ENCODE measurements at regions not wholly inside any gene's neighbourhood (a gene's known extent, or its start where the extent isn't known, plus 50 kb on each side); places are given as distances from the start of the nearest gene placed in this dataset.
"Not testable (repeated sequence)": the region's sequence is repeated elsewhere in the genome, so short reads cannot be mapped to it uniquely, and the experiment has no call there.

GRCh38 chr4:117577686-117578311 is 456.5 kb upstream of the NDST3 start:
- H3K9me3 ChIP-seq = no peaks in the 10 kb centered on the region
- no peak overlapping the region for H3K27ac ChIP-seq
- ATAC-seq = no peak
- TF ChIP-seq, protein P1, sequence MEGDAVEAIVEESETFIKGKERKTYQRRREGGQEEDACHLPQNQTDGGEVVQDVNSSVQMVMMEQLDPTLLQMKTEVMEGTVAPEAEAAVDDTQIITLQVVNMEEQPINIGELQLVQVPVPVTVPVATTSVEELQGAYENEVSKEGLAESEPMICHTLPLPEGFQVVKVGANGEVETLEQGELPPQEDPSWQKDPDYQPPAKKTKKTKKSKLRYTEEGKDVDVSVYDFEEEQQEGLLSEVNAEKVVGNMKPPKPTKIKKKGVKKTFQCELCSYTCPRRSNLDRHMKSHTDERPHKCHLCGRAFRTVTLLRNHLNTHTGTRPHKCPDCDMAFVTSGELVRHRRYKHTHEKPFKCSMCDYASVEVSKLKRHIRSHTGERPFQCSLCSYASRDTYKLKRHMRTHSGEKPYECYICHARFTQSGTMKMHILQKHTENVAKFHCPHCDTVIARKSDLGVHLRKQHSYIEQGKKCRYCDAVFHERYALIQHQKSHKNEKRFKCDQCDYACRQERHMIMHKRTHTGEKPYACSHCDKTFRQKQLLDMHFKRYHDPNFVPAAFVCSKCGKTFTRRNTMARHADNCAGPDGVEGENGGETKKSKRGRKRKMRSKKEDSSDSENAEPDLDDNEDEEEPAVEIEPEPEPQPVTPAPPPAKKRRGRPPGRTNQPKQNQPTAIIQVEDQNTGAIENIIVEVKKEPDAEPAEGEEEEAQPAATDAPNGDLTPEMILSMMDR (IDR thresholded peaks at IDR 0.05) = no peak
- no peak for DNase-seq
- 20 to 39% (median 29%) methylated on average over 2 of the region's 2 CpGs for WGBS, 3 donors
- no peak overlapping the region for H3K4me3 ChIP-seq
- intact Hi-C loops (cut with DNase I) = no loop called here
- H3K4me1 ChIP-seq = no peaks in the 10 kb centered on the region
- H3K27me3 ChIP-seq (ENCODE audit: insufficient read depth in 3 of 3, low read length in 2 of 3) = no peaks in the 10 kb centered on the region
- H3K36me3 ChIP-seq (ENCODE audit: insufficient read depth in 1 of 2, low read depth in 1 of 2) = no peaks in the 10 kb centered on the region

DNA sequence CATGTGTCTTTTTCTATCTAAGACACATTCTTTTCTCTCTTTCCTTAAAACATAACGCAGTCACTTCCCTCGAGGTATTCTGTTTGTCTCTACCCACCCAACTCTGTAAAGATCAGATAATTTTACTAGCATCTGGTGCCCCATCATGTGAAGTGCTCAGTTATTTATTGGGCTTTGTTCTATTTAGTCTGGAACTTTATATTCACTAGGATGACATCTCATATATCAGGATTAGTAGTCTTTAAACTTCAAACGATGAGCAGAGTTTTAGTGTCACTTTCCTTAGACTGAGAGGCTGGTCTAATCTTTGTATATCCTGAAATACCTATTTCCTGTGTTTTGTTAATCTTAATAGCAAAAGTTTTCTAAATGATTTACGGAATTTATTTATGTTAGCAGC is 445.5 kb upstream of the NDST3 start:
- 33 to 39% (median 35%) methylated on average over 4 of the region's 4 CpGs for WGBS, 3 donors
- TF ChIP-seq, protein P1 (IDR thresholded peaks at IDR 0.05) = no peak

GRCh38 chr4:117596917-117597480 is 437.3 kb upstream of the NDST3 start:
- intact Hi-C loops (cut with DNase I) = no loop called here
- Histone ChIP-seq H3K4me3 (no peak overlapping the region), H3K9me3 (no peaks in the 10 kb centered on the region), H3K27ac (no peak overlapping the region), H3K27me3 (ENCODE audit: insufficient read depth in 3 of 3, low read length in 2 of 3) (no peaks in the 10 kb centered on the region), H3K4me1 (no peaks in the 10 kb centered on the region), H3K36me3 (ENCODE audit: insufficient read depth in 1 of 2, low read depth in 1 of 2) (no peaks in the 10 kb centered on the region)
- no peak for ATAC-seq
- DNase-seq = no peak
- 79 to 91% (median 86%) methylated on average over 7 of the region's 7 CpGs for WGBS, 3 donors
- TF ChIP-seq, protein P1 (IDR thresholded peaks at IDR 0.05) = no peak

More for the DNA sequence above, 445.5 kb upstream of the NDST3 start:
- intact Hi-C loops (cut with DNase I) = no loop called here
- no peak overlapping the region for H3K27ac ChIP-seq
- no peaks in the 10 kb centered on the region for H3K9me3 ChIP-seq
- ATAC-seq (no peak), DNase-seq (no peak)
- H3K36me3 ChIP-seq (ENCODE audit: insufficient read depth in 1 of 2, low read depth in 1 of 2) = no peaks in the 10 kb centered on the region
- no peaks in the 10 kb centered on the region for H3K27me3 ChIP-seq (ENCODE audit: insufficient read depth in 3 of 3, low read length in 2 of 3)
- H3K4me3 ChIP-seq = no peak overlapping the region
- H3K4me1 ChIP-seq = no peaks in the 10 kb centered on the region

GRCh38 chr4:117599393-117599792 is 434.9 kb upstream of the NDST3 start:
- 80 to 88% (median 83%) methylated on average over 2 of the region's 2 CpGs for WGBS, 3 donors

DNA sequence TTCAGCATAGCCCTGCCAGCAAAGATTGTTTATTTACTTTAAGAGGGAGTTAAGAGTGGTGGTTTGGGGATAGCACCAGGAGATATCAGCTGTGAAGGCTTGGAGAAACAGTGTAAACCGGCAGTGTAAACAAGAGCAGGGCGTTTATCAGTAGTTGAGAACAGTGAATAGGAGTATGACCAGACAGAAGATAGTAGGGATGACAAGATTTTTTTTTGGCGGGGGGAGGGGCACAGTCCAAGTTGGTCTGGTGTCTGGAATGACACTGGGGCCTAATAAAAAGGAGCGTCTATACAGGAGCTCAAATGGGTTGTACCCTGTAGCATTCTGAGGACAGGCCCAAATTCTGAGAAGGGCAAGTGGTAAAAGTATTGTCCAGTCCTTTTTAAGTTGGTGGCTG is 433.4 kb upstream of the NDST3 start:
- H3K27ac ChIP-seq; H3K4me3 ChIP-seq; H3K27me3 ChIP-seq (ENCODE audit: insufficient read depth in 3 of 3, low read length in 2 of 3); H3K9me3 ChIP-seq; H3K4me1 ChIP-seq; H3K36me3 ChIP-seq (ENCODE audit: insufficient read depth in 1 of 2, low read depth in 1 of 2); DNase-seq; ATAC-seq; intact Hi-C loops (cut with DNase I): not testable (repeated sequence)
- 66 to 72% (median 68%) methylated on average over 4 of the region's 4 CpGs for WGBS, 3 donors

More at GRCh38 chr4:117599393-117599792, 434.9 kb upstream of the NDST3 start:
- intact Hi-C loops (cut with DNase I); H3K36me3 ChIP-seq (ENCODE audit: insufficient read depth in 1 of 2, low read depth in 1 of 2); DNase-seq; H3K27ac ChIP-seq; H3K27me3 ChIP-seq (ENCODE audit: insufficient read depth in 3 of 3, low read length in 2 of 3); H3K4me1 ChIP-seq; H3K4me3 ChIP-seq; H3K9me3 ChIP-seq; ATAC-seq: not testable (repeated sequence)
